CD4-positive, alpha-beta T cell (primary cell): ENCODE measurements at regions not wholly inside any gene's neighbourhood (a gene's known extent, or its start where the extent isn't known, plus 50 kb on each side); places are given as distances from the start of the nearest gene placed in this dataset.

Experiments used
- ATAC-seq: fragments of 200-7000 bp; cut with Tn5 transposase; one replicate; pipeline ENCODE4 v1.10.0; 2022; ENCODE audit warnings: mild to moderate bottlenecking; ENCODE audit not compliant: poor library complexity
- CTCF ChIA-PET: fragments of 350-600 bp; sonication (Branson Sonifier 250); formaldehyde crosslinking; loops from one replicate; lab custom pipeline; 2021; ENCODE audit warnings: antibody characterized with exemption, inconsistent platforms; lab: Charles Lee
- POLR2A ChIA-PET: fragments of 350-600 bp; sonication (Branson Sonifier 250); formaldehyde crosslinking; loops from one replicate; lab custom pipeline; 2021; ENCODE audit warnings: antibody characterized with exemption, inconsistent platforms; lab: Charles Lee
- DNase-seq, 14 experiments: peaks; one replicate each; pipeline ENCODE4 v3.0.0-alpha.2; 2013 to 2020; ENCODE audit warnings: mixed read lengths in 2 of 14
- H3K27ac ChIP-seq, 2 donors: one replicate each; pipeline versions ENCODE4 v1.5.1 to v1.7.0; 2013; ENCODE audit warnings: low read length in 2 of 2, low read depth in 1 of 2, mild to moderate bottlenecking in 1 of 2
- H3K27me3 ChIP-seq, 2 experiments: 1 replicate in 1 of 2; 2 replicates in 1 of 2; pipeline versions ENCODE4 v1.6.1 to v1.7.0; 2013; ENCODE audit warnings: low read length in 2 of 2, control low read depth in 1 of 2, mild to moderate bottlenecking in 1 of 2, moderate library complexity in 1 of 2; ENCODE audit not compliant: insufficient read depth in 2 of 2, control insufficient read depth in 1 of 2
- H3K36me3 ChIP-seq: one replicate; pipeline ENCODE4 v1.6.1; 2013; ENCODE audit warnings: low read length, control low read depth; ENCODE audit not compliant: insufficient read depth
- H3K4me1 ChIP-seq: one replicate; pipeline ENCODE4 v1.6.1; 2013; ENCODE audit warnings: low read length, control low read depth; ENCODE audit not compliant: insufficient read depth
- H3K4me3 ChIP-seq: one replicate; pipeline ENCODE4 v1.5.1; 2013; ENCODE audit warnings: mild to moderate bottlenecking, low read length, moderate library complexity
- H3K9me3 ChIP-seq, 2 experiments: 1 replicate in 1 of 2; 2 replicates in 1 of 2; pipeline versions ENCODE4 v1.6.1 to v1.7.0; 2013; ENCODE audit warnings: low read length in 2 of 2, mild to moderate bottlenecking in 2 of 2, control low read depth in 1 of 2, moderate library complexity in 1 of 2; ENCODE audit not compliant: control insufficient read depth in 1 of 2, insufficient read depth in 1 of 2
- H3K27ac Mint-ChIP-seq: one replicate; pipeline ENCODE4 v1.8.0; 2020; ENCODE audit warnings: mixed read lengths
- H3K27me3 Mint-ChIP-seq: one replicate; pipeline ENCODE4 v1.8.0; 2021; ENCODE audit warnings: mixed read lengths
- H3K36me3 Mint-ChIP-seq: one replicate; pipeline ENCODE4 v1.8.0; 2021; ENCODE audit warnings: low read depth, mixed read lengths
- H3K4me1 Mint-ChIP-seq: one replicate; pipeline ENCODE4 v1.8.0; 2021; ENCODE audit warnings: low read depth, mixed read lengths
- H3K4me3 Mint-ChIP-seq: one replicate; pipeline ENCODE4 v1.8.0; 2020; ENCODE audit warnings: mild to moderate bottlenecking, mixed read lengths
- H3K9me3 Mint-ChIP-seq: one replicate; pipeline ENCODE4 v1.8.0; 2020; ENCODE audit warnings: mixed read lengths
- intact Hi-C, 2 experiments: fragments of 100-400 bp; cut with DNase I in 1 of 2; cut with micrococcal nuclease in 1 of 2; formaldehyde crosslinking; loops; one replicate each; pipeline versions ENCODE4 v1.15.1 to v1.9.0; 2023 to 2025; cut with DNase I, micrococcal nuclease
- TF ChIP-seq, protein P1 (sequence below): fragments of 200-600 bp; IDR thresholded peaks from one replicate; pipeline ENCODE4 v1.8.0; 2022; ENCODE audit warnings: antibody characterized with exemption, mild to moderate bottlenecking

DNA sequence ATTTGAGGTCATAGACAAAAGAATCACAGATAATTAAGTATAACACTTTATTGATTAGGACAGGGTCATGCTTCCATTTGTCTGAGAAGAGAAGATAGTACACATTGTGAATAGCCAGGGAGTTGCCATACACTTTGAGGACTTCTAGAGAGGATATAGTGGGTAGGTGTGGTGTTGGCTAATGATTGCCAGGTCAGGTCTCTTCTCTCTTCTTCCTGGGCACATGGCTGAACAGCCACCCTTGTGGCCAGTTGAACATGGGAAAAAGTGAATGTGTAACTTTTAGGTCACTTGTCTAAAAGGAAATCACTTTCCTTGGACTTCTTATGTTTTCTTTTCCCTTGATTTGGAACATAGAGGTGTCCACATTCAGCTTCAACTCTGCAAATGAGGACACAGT is 772.1 kb upstream of the MAP3K7 start:
- H3K27ac ChIP-seq, result no peak overlapping the region
- no peaks in the 10 kb centered on the region for H3K27me3 Mint-ChIP-seq
- no peaks in the 10 kb centered on the region for H3K4me1 Mint-ChIP-seq
- H3K9me3 Mint-ChIP-seq, result peaks cover under 1% of the 10 kb centered on the region
- DNase-seq, result no peak
- no peak overlapping the region for H3K27ac Mint-ChIP-seq
- TF ChIP-seq, protein P1, sequence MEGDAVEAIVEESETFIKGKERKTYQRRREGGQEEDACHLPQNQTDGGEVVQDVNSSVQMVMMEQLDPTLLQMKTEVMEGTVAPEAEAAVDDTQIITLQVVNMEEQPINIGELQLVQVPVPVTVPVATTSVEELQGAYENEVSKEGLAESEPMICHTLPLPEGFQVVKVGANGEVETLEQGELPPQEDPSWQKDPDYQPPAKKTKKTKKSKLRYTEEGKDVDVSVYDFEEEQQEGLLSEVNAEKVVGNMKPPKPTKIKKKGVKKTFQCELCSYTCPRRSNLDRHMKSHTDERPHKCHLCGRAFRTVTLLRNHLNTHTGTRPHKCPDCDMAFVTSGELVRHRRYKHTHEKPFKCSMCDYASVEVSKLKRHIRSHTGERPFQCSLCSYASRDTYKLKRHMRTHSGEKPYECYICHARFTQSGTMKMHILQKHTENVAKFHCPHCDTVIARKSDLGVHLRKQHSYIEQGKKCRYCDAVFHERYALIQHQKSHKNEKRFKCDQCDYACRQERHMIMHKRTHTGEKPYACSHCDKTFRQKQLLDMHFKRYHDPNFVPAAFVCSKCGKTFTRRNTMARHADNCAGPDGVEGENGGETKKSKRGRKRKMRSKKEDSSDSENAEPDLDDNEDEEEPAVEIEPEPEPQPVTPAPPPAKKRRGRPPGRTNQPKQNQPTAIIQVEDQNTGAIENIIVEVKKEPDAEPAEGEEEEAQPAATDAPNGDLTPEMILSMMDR, result no peak
- H3K9me3 ChIP-seq, result no peaks in the 10 kb centered on the region
- no peak for ATAC-seq
- no peaks in the 10 kb centered on the region for H3K36me3 ChIP-seq
- intact Hi-C loops, result no loop called here
- H3K36me3 Mint-ChIP-seq, result no peaks in the 10 kb centered on the region
- no peaks in the 10 kb centered on the region for H3K4me1 ChIP-seq
- CTCF ChIA-PET, result no interaction called here
- no peaks in the 10 kb centered on the region for H3K27me3 ChIP-seq
- POLR2A ChIA-PET, result no interaction called here
- no peak overlapping the region for H3K4me3 Mint-ChIP-seq
- no peak overlapping the region for H3K4me3 ChIP-seq

DNA sequence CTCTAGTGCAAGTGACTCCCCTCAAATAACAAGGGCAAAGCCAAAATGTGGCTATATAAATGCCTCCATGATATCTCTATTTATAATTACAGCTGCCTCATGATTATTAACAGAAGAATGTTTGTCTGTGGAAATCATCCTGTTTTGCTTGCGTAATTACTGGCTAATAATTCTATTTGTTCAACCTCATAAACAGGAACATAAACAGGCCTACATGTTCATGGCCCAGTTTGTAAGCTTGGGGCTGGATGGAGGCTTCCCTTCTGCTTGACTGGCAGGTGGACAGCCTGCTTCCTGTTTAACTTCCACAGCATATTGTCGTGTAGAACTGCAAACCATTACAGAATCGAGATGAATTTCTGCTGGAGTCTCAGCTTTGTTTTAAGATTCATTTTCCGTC is 766.0 kb upstream of the MAP3K7 start:
- H3K4me1 ChIP-seq, result no peaks in the 10 kb centered on the region
- Mint-ChIP-seq H3K4me1 (no peaks in the 10 kb centered on the region), H3K27ac (no peak overlapping the region), H3K4me3 (no peak overlapping the region), H3K36me3 (no peaks in the 10 kb centered on the region), H3K27me3 (no peaks in the 10 kb centered on the region), H3K9me3 (no peaks in the 10 kb centered on the region)
- H3K27ac ChIP-seq, result no peak overlapping the region
- ChIA-PET POLR2A (no interaction called here), CTCF (interaction anchor here (0.7 kb wide), 1 partner anchor 91 kb away, joined by 3 read pairs; no protein-coding TSS in a partner anchor)
- intact Hi-C loops, result no loop called here
- no peak for DNase-seq
- TF ChIP-seq, protein P1, result no peak
- no peaks in the 10 kb centered on the region for H3K36me3 ChIP-seq
- H3K9me3 ChIP-seq, result no peaks in the 10 kb centered on the region
- no peak overlapping the region for H3K4me3 ChIP-seq
- no peaks in the 10 kb centered on the region for H3K27me3 ChIP-seq
- ATAC-seq, result no peak

DNA sequence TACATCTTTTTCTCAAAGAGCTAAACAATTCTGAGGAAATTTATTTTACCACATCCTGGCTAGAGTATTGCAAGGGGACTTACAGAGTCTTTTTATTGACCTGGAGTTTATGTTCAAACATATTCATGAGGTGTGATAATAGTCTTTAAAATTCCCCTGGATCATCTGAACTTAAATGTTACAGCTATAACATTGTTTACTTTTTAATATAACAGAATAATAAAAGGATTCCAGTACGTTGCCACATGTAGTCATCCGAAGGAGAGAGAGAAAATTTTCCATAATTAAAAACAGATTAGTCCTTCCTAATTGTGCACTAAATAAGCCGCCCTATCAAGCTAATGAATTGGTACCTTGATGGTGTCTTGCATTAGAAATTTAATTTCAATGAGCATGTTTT is 765.4 kb upstream of the MAP3K7 start:
- no peaks in the 10 kb centered on the region for H3K36me3 ChIP-seq
- H3K4me3 ChIP-seq, result no peak overlapping the region
- H3K4me1 Mint-ChIP-seq, result no peaks in the 10 kb centered on the region
- DNase-seq, result no peak
- H3K27ac ChIP-seq, result no peak overlapping the region
- ChIA-PET CTCF (no interaction called here), POLR2A (no interaction called here)
- no peak overlapping the region for H3K27ac Mint-ChIP-seq
- H3K9me3 Mint-ChIP-seq, result no peaks in the 10 kb centered on the region
- H3K4me3 Mint-ChIP-seq, result no peak overlapping the region
- no peaks in the 10 kb centered on the region for H3K36me3 Mint-ChIP-seq
- H3K4me1 ChIP-seq, result no peaks in the 10 kb centered on the region
- no peak for ATAC-seq
- H3K27me3 ChIP-seq, result no peaks in the 10 kb centered on the region
- TF ChIP-seq, protein P1, result no peak
- no peaks in the 10 kb centered on the region for H3K27me3 Mint-ChIP-seq
- no peaks in the 10 kb centered on the region for H3K9me3 ChIP-seq
- intact Hi-C loops, result no loop called here
